ENCODE measurements at regions not wholly inside any gene's neighbourhood (a gene's known extent, or its start where the extent isn't known, plus 50 kb on each side); places are given as distances from the start of the nearest gene placed in this dataset.

- ChIA-PET SMC1A (ENCODE audit: uncharacterized antibody, unreplicated experiment) (interaction anchor here (0.9 kb wide), 1 partner anchor 420 kb away, joined by 4 read pairs; no protein-coding TSS in a partner anchor), POLR2A (no interaction called here), RAD21 (ENCODE audit: unreplicated experiment) (interaction anchor here (0.6 kb wide), 1 partner anchor 28 kb away, joined by 3 read pairs; no protein-coding TSS in a partner anchor), CTCF (no interaction called here)
- Histone ChIP-seq H3K79me2 (ENCODE audit: control insufficient read depth, insufficient read depth, low read length) (no peaks in the 10 kb centered on the region), H3K4me1 (ENCODE audit: control insufficient read depth, insufficient read depth, low read length) (no peaks in the 10 kb centered on the region), H3K27me3 (replicated peaks in 1 of 2; ENCODE audit: control insufficient read depth in 2 of 2, insufficient read depth in 2 of 2, low read length in 1 of 2) (peaks cover 2% of the 10 kb centered on the region in 2 experiments; a peak in 2 of 4 replicates), H3K9me3 (replicated peaks; ENCODE audit: control insufficient read depth, insufficient read depth, low read length) (no peaks in the 10 kb centered on the region), H3K4me2 (ENCODE audit: control insufficient read depth, insufficient read depth) (no peak overlapping the region), H3K4me3 (no peak overlapping the region), H3K27ac (ENCODE audit: control insufficient read depth, insufficient read depth) (no peak overlapping the region), H3K36me3 (ENCODE audit: control insufficient read depth in 2 of 2, insufficient read depth in 2 of 2, low read length in 1 of 2) (no peaks in the 10 kb centered on the region), H4K20me1 (ENCODE audit: control insufficient read depth, insufficient read depth) (no peaks in the 10 kb centered on the region), H2AFZ (ENCODE audit: control insufficient read depth, low read depth, low read length) (no peak overlapping the region), H3K9ac (ENCODE audit: control insufficient read depth, insufficient read depth, low read length) (no peak overlapping the region)
- no peak for ATAC-seq
- no TSS peak for BruUV-seq (replicated peaks)
- no peak for TF ChIP-seq EZH2 (IDR thresholded peaks at IDR 0.05; ENCODE audit: borderline replicate concordance, control insufficient read depth, low read depth, low read length)
- no peak for TF ChIP-seq NFYB (IDR thresholded peaks at IDR 0.05; ENCODE audit: insufficient read depth, low read depth, low read length)
- no peak for TF ChIP-seq RB1 (IDR thresholded peaks at IDR 0.05; ENCODE audit: borderline replicate concordance)
- no peak for TF ChIP-seq RAD21 (IDR thresholded peaks at IDR 0.05; ENCODE audit: insufficient read depth, low read depth, low read length)
- TF ChIP-seq ZBED1 (IDR thresholded peaks at IDR 0.05; ENCODE audit: borderline replicate concordance): no peak
- TF ChIP-seq SREBF1 (IDR thresholded peaks at IDR 0.05; ENCODE audit: low read length): no peak
- no peak for TF ChIP-seq NFIC (IDR thresholded peaks at IDR 0.05; ENCODE audit: low read depth, low read length)
- no peak for TF ChIP-seq JUND (IDR thresholded peaks at IDR 0.05; ENCODE audit: low read depth, low read length)
- no peak for TF ChIP-seq PKNOX1 (IDR thresholded peaks at IDR 0.05)
- no peak for TF ChIP-seq PAX8 (IDR thresholded peaks at IDR 0.05)
- TF ChIP-seq NR2C2 (IDR thresholded peaks at IDR 0.05; ENCODE audit: borderline replicate concordance, control insufficient read depth, insufficient read length, low read depth): no peak
- no peak for FAIRE-seq
- in situ Hi-C loops (cut with MboI) (no loop called here), intact Hi-C loops (cut with micrococcal nuclease; ENCODE audit: unreplicated experiment) (no loop called here)
- WGBS (ENCODE audit: insufficient coverage, insufficient replicate concordance, low lambda C conversion rate, missing lambda C conversion rate): 30% methylated on average over 18 of the region's 18 CpGs
- DNase-seq (ENCODE audit: low read depth, low spot score): no peak
Measured at GRCh38 chr9:121574774-121575519, 75.3 kb upstream of the GGTA1 start.
